ENCODE measurements at regions not wholly inside any gene's neighbourhood (a gene's known extent, or its start where the extent isn't known, plus 50 kb on each side); places are given as distances from the start of the nearest gene placed in this dataset.

DNA sequence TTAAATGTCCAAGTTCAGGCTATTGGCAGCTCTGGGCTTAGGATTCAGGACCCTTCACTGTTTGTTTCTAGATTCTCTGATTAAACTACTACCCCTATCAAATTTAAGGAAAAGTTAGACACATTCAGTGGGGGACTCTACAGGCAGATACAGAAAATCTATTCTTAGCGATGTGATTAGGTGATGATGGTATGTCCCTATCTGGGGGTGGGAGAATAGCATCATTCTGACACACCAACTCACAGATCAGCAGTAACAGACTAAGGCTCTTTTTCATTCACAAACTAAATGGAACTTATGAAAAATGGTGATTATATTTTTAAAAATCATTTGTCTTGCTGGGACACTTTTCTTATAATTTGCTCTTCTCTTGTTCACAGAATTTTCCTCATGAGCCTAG is 232.9 kb upstream of the CDH2 start:
- TF ChIP-seq, protein P1, sequence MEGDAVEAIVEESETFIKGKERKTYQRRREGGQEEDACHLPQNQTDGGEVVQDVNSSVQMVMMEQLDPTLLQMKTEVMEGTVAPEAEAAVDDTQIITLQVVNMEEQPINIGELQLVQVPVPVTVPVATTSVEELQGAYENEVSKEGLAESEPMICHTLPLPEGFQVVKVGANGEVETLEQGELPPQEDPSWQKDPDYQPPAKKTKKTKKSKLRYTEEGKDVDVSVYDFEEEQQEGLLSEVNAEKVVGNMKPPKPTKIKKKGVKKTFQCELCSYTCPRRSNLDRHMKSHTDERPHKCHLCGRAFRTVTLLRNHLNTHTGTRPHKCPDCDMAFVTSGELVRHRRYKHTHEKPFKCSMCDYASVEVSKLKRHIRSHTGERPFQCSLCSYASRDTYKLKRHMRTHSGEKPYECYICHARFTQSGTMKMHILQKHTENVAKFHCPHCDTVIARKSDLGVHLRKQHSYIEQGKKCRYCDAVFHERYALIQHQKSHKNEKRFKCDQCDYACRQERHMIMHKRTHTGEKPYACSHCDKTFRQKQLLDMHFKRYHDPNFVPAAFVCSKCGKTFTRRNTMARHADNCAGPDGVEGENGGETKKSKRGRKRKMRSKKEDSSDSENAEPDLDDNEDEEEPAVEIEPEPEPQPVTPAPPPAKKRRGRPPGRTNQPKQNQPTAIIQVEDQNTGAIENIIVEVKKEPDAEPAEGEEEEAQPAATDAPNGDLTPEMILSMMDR (IDR thresholded peaks at IDR 0.05): no peak
- TF ChIP-seq ZFX (IDR thresholded peaks at IDR 0.05; ENCODE audit: borderline replicate concordance): no peak
